ENCODE measurements at regions not wholly inside any gene's neighbourhood (a gene's known extent, or its start where the extent isn't known, plus 50 kb on each side); places are given as distances from the start of the nearest gene placed in this dataset.
"Not testable (repeated sequence)": the region's sequence is repeated elsewhere in the genome, so short reads cannot be mapped to it uniquely, and the experiment has no call there.

DNA sequence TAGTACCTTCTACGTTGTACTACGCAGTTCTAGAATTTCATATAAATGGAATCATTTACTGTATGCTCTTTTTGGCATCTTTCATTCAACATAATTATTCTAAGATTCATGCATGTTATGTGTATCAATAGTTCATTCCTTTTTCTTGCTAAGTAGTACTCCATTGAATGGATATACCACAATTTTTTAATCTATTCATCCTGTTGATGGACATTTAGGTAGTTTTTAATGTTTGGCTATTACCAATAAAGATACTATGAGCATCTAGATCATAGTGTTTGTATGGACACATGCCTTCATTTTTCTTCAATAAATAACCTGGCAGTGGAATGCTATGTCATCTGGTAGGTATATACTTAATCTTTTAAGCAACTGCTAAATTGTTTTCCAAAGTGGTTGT, 83.0 kb upstream of the ELN start:
- DNase-seq (ENCODE audit: insufficient read length, low spot score) (no peak), FAIRE-seq (no peak)
- TF ChIP-seq POLR2A (IDR thresholded peaks at IDR 0.05; ENCODE audit: low read depth, low read length), result no peak

DNA sequence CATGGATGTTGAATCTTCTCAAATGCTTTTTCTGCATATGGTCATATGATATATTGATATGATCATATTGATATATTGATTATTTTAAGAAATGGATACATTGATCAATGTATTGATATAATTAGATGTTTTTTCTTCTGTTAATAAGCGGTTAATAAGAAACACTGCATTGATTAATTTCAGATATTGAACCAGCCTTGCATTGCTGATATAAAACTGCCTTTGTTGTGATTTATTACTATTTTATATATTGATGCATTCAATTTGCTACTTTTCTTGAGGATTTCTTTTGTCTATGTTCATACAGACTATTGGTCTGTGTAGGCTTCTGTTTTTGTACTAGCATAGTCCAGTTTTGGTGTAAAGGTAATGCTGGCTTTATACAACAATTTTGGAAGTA, 79.7 kb upstream of the ELN start:
- FAIRE-seq (no peak), DNase-seq (ENCODE audit: insufficient read length, low spot score) (no peak)
- TF ChIP-seq POLR2A (IDR thresholded peaks at IDR 0.05; ENCODE audit: low read depth, low read length), result no peak

DNA sequence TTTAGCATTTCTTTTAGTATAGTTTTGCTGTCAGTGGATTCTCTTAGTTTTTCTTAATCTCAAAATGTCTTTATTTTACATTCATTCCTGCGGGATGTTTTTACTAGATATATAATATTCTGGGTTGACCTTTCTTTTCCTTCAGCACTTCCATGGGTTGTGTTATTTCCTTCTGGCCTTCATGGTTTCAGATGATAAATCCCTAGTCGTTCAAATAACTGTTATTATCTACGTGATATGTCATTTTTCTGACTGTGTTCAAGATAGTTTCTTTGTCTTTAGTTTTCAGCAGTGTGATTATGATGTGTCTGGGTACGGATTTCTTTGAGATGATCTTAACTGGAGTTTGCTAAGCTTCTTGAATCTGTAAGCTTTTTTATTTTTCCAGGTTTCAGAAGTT, 75.7 kb upstream of the ELN start:
- no peak for DNase-seq (ENCODE audit: insufficient read length, low spot score)
- no peak for TF ChIP-seq POLR2A (IDR thresholded peaks at IDR 0.05; ENCODE audit: low read depth, low read length)
- no peak for FAIRE-seq

DNA sequence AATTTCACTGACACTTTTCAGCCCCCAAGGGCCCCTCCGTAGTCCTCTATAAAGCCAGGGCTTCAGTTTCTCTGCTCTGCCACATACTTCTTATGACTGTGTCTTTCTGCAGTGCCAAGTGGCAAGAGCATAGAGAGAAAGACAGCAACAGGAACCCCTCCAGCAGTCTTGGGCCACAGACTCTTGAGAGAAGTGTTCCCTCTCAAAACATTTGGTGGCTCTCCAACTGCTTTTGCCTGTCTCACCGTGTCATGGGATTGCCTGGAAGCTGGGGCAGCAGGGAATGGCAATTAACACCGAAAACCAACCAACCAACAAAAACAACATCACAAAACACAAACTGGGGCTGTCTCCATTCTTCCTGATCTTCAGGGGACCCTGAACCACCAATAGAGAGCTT, 73.8 kb upstream of the ELN start:
- no peak for TF ChIP-seq POLR2A (IDR thresholded peaks at IDR 0.05; ENCODE audit: low read depth, low read length)
- DNase-seq (ENCODE audit: insufficient read length, low spot score) (no peak), FAIRE-seq (no peak)

DNA sequence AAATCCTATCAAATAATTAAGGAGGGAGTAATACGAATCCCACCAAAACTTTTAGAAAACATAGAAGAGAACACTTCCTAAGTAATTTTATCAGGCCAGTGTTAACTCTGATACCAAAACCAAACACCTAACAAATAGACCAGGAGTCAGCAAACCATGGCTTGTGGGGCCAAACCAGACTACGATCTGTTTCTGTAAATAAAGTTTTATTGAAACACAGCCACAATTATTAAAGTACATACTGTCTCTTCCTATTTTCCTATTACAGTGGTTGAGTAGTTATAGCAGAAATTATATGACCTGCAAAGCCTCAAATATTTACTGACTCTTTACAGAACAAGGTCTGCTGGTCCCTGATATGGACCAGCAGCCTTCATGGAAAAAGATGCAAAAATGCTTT, 73.1 kb upstream of the ELN start:
- no peak for TF ChIP-seq POLR2A (IDR thresholded peaks at IDR 0.05; ENCODE audit: low read depth, low read length)
- DNase-seq (ENCODE audit: insufficient read length, low spot score), result no peak
- no peak for FAIRE-seq

DNA sequence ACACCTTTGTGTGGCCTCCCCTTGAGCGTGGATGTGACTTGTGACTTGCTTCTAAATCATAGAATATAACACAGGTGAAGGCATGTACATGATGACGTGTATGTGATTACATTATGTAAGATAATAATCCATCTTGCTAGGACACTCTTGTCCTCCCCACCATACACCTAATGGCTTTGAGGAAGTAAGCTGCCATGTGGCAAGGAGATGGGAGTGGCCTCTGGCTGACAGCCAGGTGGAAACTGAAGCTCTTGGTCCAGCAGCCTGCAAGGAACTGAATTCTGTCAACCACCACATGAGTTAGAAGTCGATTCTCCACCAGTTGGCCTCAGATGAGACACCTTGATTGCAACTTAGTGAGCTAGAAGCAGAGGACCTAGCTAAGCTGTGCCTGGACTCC, 67.4 kb upstream of the ELN start:
- DNase-seq (ENCODE audit: insufficient read length, low spot score), result no peak
- TF ChIP-seq POLR2A (IDR thresholded peaks at IDR 0.05; ENCODE audit: low read depth, low read length), result no peak
- no peak for FAIRE-seq

DNA sequence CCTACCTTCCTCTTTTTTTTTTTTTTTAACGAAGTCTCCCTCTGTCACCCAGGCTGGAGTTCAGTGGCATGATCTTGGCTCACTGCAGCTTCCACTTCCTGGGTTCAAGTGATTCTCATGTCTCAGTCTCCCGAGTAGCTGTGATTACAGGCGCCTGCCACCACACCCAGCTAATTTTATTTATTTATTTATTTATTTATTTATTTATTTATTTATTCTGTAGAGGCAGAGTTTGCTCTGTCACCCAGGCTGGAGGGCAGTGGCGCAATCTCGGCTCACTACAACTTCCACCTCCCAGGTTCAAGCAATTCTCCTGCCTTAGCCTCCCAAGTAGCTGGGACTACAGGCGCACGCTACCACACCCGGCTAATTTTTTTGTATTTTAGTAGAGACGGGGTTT, 66.0 kb upstream of the ELN start:
- FAIRE-seq, result not testable (repeated sequence)

DNA sequence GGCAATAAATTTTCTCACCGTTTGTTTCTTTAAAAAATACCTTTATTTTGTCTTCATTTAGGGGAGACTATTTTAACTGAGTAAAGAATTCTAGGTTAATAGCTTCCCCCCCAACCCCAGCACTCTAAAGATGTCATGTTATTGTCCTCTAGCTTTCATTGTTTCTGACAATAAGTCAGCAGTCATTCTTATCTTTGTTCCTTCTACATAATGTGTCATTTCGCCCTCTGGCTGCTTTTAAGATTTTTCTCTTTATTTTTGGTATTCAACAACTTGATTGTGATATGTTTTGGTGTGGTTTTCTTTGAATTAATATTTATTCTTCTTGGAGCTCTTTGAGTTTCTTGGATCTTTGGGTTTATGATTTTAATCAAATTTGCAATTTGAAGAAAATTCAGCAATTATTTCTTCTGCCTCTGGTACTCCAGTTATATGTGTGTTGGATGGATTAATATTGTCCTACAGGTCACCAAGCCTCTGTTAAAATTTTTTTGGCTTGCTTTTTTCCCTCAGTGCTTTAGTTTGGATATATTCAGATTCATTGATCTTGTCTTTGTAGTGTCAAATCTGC, 64.6 kb upstream of the ELN start:
- DNase-seq (ENCODE audit: insufficient read length, low spot score) (no peak), FAIRE-seq (no peak)
- TF ChIP-seq POLR2A (IDR thresholded peaks at IDR 0.05; ENCODE audit: low read depth, low read length), result no peak

More for the DNA sequence above, 66.0 kb upstream of the ELN start:
- DNase-seq (ENCODE audit: insufficient read length, low spot score), result not testable (repeated sequence)

DNA sequence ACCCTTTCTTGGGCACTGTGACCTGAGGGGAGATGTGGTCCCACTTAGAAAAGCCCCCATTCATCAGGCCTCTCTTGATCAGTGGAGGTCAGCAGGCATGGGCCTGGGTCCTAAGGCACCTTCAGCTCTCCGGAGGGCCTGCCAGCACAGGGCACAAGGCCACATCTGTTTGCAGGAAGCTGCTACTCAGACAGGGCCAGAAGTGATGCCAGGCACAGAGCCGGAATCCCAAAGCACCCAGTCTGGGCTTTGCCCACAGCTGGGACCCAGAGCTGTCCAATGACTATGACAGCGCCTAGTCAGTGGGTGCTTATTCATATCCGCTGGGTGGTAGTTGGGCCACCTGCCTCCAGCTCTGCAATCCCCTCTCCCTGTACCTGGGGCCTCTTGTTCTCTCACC, 63.2 kb upstream of the ELN start:
- no peak for FAIRE-seq
- DNase-seq (ENCODE audit: insufficient read length, low spot score), result no peak

DNA sequence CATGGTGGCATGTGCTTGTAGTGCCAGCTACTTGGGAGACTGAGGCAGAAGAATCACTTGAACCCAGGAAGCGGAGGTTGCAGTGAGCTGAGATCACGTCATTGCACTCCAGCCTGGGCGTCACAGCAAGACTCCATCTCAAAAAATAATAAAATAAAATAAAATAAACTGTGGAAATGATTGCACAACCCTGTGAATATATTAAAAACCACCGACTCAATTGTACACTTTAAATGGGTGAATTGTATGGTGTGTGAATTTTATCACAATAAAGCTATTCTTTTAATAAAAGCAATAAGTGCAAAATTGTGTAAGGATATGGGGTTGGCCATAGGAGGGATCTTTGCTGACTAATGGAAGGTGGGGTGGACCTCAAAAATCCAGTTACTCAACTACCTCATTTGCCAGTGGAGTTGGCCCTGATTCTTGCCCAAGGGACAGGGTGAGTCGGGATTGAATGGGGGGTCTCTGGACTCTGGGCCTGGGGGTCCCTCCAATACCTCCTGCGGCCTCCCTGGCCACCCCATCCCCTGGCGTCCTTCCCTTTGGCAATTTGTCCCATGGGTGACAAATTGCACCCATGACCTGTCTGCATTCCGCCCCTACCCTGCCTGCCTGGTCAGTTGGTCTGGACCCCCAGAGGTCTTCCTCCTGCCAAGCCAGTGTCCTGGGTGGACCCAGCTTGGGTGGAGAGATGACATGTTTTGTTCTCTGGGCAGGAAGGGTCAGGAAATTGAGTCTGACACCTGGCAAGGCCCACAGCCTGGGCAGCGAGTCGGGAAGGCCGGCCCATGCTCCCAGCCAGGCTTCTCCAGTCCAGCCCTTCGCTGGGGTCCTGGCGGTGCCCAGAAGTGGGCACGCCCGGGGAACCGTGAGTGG, 61.7 kb upstream of the ELN start:
- no peak for FAIRE-seq
- no peak for DNase-seq (ENCODE audit: insufficient read length, low spot score)
- TF ChIP-seq POLR2A (IDR thresholded peaks at IDR 0.05; ENCODE audit: low read depth, low read length), result no peak

More for the DNA sequence above, 63.2 kb upstream of the ELN start:
- TF ChIP-seq POLR2A (IDR thresholded peaks at IDR 0.05; ENCODE audit: low read depth, low read length), result no peak

DNA sequence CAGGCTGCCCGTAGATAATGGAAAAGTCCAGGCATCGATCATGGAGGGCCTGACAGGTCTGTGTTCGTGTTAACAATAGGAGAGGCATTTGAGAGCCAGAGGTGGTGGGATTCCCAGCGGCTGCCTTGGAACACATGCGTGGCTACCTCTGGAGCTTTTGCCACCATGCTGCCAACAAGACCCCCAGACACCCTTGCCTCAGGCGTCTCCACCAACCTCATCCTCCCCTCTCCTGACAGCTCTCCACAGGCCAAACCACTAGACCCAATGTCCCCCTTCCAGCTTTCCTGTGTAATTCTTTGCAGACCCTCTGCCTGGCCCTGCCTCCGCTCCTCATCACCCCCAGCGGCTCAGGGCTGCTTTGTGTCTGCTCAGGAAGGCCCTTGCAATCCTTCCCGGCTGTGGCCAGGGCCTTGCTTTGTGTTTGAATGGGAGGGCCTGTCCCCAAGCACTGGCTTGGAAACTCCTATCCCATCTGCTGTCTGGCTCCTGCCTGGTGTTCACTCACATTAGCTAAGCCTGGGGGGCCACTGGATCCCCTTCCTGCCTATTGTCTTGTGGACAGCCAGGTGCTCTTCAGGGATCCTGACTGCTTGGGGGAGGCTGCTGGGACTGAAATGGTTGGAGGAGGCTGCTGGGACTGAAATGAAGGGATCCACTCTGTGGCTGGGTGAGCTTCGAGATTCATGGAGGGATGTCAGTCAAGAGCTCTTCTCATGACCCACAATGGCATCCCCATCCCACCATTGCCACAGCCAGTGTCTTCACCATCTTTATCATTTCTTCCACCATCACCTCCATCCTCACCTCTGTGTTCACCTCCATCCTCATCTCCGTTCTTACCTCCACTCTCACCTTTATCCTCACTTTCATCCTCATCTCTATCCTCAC, 60.8 kb upstream of the ELN start:
- DNase-seq (ENCODE audit: insufficient read length, low spot score) (no peak), FAIRE-seq (no peak)

DNA sequence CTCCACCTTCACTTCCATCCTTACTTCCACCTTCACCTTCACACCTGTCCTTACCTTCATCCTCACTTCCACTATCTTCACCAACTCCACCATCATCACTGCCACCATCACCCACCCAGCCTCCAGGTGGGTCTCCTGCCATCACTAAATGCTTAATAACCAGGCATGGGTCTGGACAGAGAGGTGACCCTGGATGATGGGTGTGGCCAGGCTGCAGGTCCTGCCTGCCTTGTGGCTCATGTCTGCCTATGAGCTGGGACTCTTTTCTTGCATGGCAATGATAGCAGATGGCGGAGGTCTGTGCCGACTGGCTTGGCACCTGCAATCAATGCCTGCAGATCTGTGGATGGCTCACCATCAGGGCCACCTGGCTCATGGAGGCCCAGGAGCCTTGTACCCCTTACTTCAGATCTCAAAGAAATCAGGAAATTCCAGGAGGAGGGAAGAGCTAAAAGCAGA, 60.1 kb upstream of the ELN start:
- no peak for FAIRE-seq
- DNase-seq (ENCODE audit: insufficient read length, low spot score), result no peak
- TF ChIP-seq POLR2A (IDR thresholded peaks at IDR 0.05; ENCODE audit: low read depth, low read length), result no peak

More for the DNA sequence above, 60.8 kb upstream of the ELN start:
- TF ChIP-seq POLR2A (IDR thresholded peaks at IDR 0.05; ENCODE audit: low read depth, low read length), result no peak

DNA sequence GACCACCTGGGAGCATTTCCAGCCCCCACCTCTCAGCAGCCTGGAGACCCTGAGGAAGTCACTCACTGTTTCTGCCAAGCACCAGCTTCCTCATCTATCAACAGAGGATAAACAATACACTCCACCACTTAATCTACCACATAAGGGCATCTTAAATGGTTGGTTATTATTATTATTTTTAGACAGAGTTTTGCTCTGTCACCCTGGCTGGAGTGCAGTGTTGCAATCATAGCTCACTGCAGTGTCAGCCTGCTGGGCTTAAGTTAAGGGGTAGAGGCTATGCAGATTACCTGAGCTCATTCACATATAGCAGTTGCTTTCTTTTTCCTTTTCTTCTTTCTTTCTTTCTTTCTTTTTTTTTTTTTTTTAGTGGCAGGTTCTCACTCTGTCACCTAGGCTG, 59.5 kb upstream of the ELN start:
- DNase-seq (ENCODE audit: insufficient read length, low spot score), result no peak
- no peak for TF ChIP-seq POLR2A (IDR thresholded peaks at IDR 0.05; ENCODE audit: low read depth, low read length)
- no peak for FAIRE-seq

DNA sequence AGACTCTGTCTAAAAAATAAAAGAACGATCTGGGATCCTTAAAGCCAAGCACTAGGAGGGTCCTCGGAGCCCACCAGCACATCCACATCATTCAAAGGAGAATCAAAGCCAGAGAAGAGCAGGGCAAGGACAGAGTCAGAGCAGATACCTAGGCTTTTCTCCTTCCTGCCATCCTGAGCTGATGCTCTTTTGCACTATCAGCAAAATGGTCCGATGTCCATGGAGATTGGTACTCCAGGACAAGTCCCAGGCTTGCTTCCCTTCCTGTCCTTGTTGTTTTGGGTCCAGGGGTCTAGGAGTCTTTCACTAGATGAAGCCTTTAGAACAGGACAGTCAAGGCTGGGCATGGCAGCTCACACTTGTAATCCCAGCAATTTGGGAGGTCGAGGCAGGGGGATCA, 58.0 kb upstream of the ELN start:
- DNase-seq (ENCODE audit: insufficient read length, low spot score), result no peak
- no peak for FAIRE-seq
- no peak for TF ChIP-seq POLR2A (IDR thresholded peaks at IDR 0.05; ENCODE audit: low read depth, low read length)

Data from H54 (cell line).